Gastroesophageal sphincter (tissue), 4 donors: ENCODE measurements at regions not wholly inside any gene's neighbourhood (a gene's known extent, or its start where the extent isn't known, plus 50 kb on each side); places are given as distances from the start of the nearest gene placed in this dataset.
A peak's percentile ranks its signal among the peaks of the same experiment; 100 is the strongest.

ENCODE experiments used
- ATAC-seq: fragments of 150-250 bp; one replicate; pipeline ENCODE4 v1.9.1; 2016; ENCODE audit warnings: mild to moderate bottlenecking, moderate library complexity
- H3K27ac ChIP-seq, 4 donors: fragments of 200-600 bp; sonication (generic) in 3 of 4; 1 replicate in 3 of 4; 2 replicates in 1 of 4; pipeline ENCODE4 v1.5.1; 2016 to 2019
- H3K27me3 ChIP-seq: fragments of 200-600 bp; sonication (generic); one replicate; pipeline ENCODE4 v1.5.1; 2019
- H3K36me3 ChIP-seq, 2 donors: fragments of 200-600 bp; sonication (generic); one replicate each; pipeline ENCODE4 v1.5.1; 2019; ENCODE audit warnings: control low read depth in 1 of 2
- H3K4me1 ChIP-seq, 3 donors: fragments of 200-600 bp; sonication (generic); 1 replicate in 2 of 3; 2 replicates in 1 of 3; pipeline ENCODE4 v1.5.1; 2016 to 2019; ENCODE audit warnings: control low read depth in 2 of 3
- H3K4me3 ChIP-seq, 2 donors: fragments of 200-600 bp; sonication (generic); one replicate each; pipeline ENCODE4 v1.5.1; 2019; ENCODE audit warnings: mild to moderate bottlenecking in 1 of 2, moderate library complexity in 1 of 2
- H3K9me3 ChIP-seq, 3 donors: fragments of 200-600 bp; sonication (generic); one replicate each; pipeline ENCODE4 v1.5.1; 2017 to 2019; ENCODE audit warnings: control low read depth in 2 of 3
- CTCF ChIP-seq, 4 experiments: fragments of 200-600 bp in 2 of 4; fragments of 450-650 bp in 2 of 4; sonication (generic) in 1 of 4; IDR thresholded peaks; one replicate each; pipeline ENCODE4 v1.5.1; 2017 to 2019; ENCODE audit warnings: antibody characterized with exemption in 4 of 4, mild to moderate bottlenecking in 2 of 4, moderate library complexity in 2 of 4
- EP300 ChIP-seq: sonication (generic); formaldehyde crosslinking; IDR thresholded peaks from one replicate; pipeline ENCODE4 v1.6.1; 2017; ENCODE audit warnings: antibody characterized with exemption, mild to moderate bottlenecking
- POLR2A ChIP-seq, 2 donors: fragments of 450-650 bp; IDR thresholded peaks; one replicate each; pipeline ENCODE4 v1.6.1; 2017; ENCODE audit warnings: antibody characterized with exemption in 2 of 2, mild to moderate bottlenecking in 2 of 2, moderate library complexity in 1 of 2
- POLR2AphosphoS5 ChIP-seq: sonication (generic); formaldehyde crosslinking; IDR thresholded peaks from one replicate; pipeline ENCODE4 v1.6.1; 2017; ENCODE audit warnings: antibody characterized with exemption
- WGBS, 2 donors: methylation state at CpG; one replicate each; pipeline ENCODE4 v1.1.5; 2018; ENCODE audit warnings: low coverage in 1 of 2; 5-methylcytosine and 5-hydroxymethylcytosine counted together

- peak overlapping the region in 2 of 4 donors; percentile 43 to 62 for H3K27ac ChIP-seq
- H3K4me3 ChIP-seq = peak overlapping the region in 1 of 2 donors; percentile 0
- ATAC-seq = peak; percentile 59
- peaks cover 0 to 29% (median 7%) of the 10 kb centered on the region in 3 donors for H3K4me1 ChIP-seq
- TF ChIP-seq POLR2A (IDR thresholded peaks at IDR 0.05) (no peak), CTCF (IDR thresholded peaks at IDR 0.05) (no peak), POLR2AphosphoS5 (no peak), EP300 (no peak)
- WGBS, 2 donors = 20 to 60% methylated on average over 2 of the region's 16 CpGs
- no peaks in the 10 kb centered on the region for H3K36me3 ChIP-seq
- H3K27me3 ChIP-seq = no peaks in the 10 kb centered on the region
- H3K9me3 ChIP-seq = no peaks in the 10 kb centered on the region
Observed at GRCh38 chr9:38311382-38312270, 80.9 kb upstream of the ALDH1B1 start.

GRCh38 chr9:38309324-38310195, 82.9 kb upstream of the ALDH1B1 start:
- 39 to 43% methylated on average over 8 to 9 of the region's 11 CpGs for WGBS, 2 donors
- Histone ChIP-seq H3K27ac (no peak overlapping the region), H3K4me3 (no peak overlapping the region), H3K36me3 (no peaks in the 10 kb centered on the region), H3K9me3 (no peaks in the 10 kb centered on the region), H3K27me3 (no peaks in the 10 kb centered on the region), H3K4me1 (peaks cover 0 to 29% (median 7%) of the 10 kb centered on the region in 3 donors)
- TF ChIP-seq EP300 = no peak
- TF ChIP-seq CTCF (IDR thresholded peaks at IDR 0.05) = no peak
- no peak for TF ChIP-seq POLR2AphosphoS5
- TF ChIP-seq POLR2A (IDR thresholded peaks at IDR 0.05) = no peak
- no peak for ATAC-seq

- 92 to 95% methylated on average over 4 of the region's 4 CpGs for WGBS, 2 donors
- no peaks in the 10 kb centered on the region for H3K9me3 ChIP-seq
- TF ChIP-seq POLR2AphosphoS5 = no peak
- no peak for TF ChIP-seq POLR2A (IDR thresholded peaks at IDR 0.05)
- TF ChIP-seq CTCF (IDR thresholded peaks at IDR 0.05) = no peak
- no peak for TF ChIP-seq EP300
- H3K27ac ChIP-seq = no peak overlapping the region
- H3K27me3 ChIP-seq = no peaks in the 10 kb centered on the region
- peaks cover 0 to 29% (median 7%) of the 10 kb centered on the region in 3 donors for H3K4me1 ChIP-seq
- H3K4me3 ChIP-seq = no peak overlapping the region
- no peaks in the 10 kb centered on the region for H3K36me3 ChIP-seq
- no peak for ATAC-seq
Observed at GRCh38 chr9:38308136-38308535, 84.4 kb upstream of the ALDH1B1 start.

- Histone ChIP-seq H3K36me3 (no peaks in the 10 kb centered on the region), H3K27me3 (no peaks in the 10 kb centered on the region), H3K9me3 (no peaks in the 10 kb centered on the region), H3K4me1 (peaks cover 0 to 29% (median 7%) of the 10 kb centered on the region in 3 donors), H3K27ac (no peak overlapping the region), H3K4me3 (no peak overlapping the region)
- WGBS, 2 donors = 100% methylated on average over 2 of the region's 5 CpGs; no CpG with 5 or more reads in 1 of the 2 donors
- ATAC-seq = no peak
- TF ChIP-seq EP300 (no peak), POLR2A (IDR thresholded peaks at IDR 0.05) (no peak), CTCF (IDR thresholded peaks at IDR 0.05) (no peak), POLR2AphosphoS5 (no peak)
Observed at GRCh38 chr9:38306899-38307298, 85.6 kb upstream of the ALDH1B1 start.
